HepG2 (cell line): ENCODE measurements at regions not wholly inside any gene's neighbourhood (a gene's known extent, or its start where the extent isn't known, plus 50 kb on each side); places are given as distances from the start of the nearest gene placed in this dataset.

Experiments used
- ATAC-seq: fragments of 200-7000 bp; cut with Tn5 transposase; 3 replicates; pipeline ENCODE4 v1.9.1; 2020; ENCODE audit warnings: mild to moderate bottlenecking, moderate library complexity
- BruUV-seq: library from RNA; stranded (reverse); fragments of 400-500 nt; replicated peaks from 2 replicates; lab custom pipeline; 2021; lab: Mats Ljungman, UMichigan
- CTCF ChIA-PET: fragments of 300-600 bp; formaldehyde crosslinking; extraction: SDS; loops from one replicate; lab custom pipeline; 2021; ENCODE audit warnings: low total read pairs, inconsistent platforms, low intra/inter-chr PET ratio; lab: Yijun Ruan, JAX
- POLR2A ChIA-PET: fragments of 350-600 bp; sonication (Branson Sonifier 250); formaldehyde crosslinking; loops from one replicate; lab custom pipeline; 2020; ENCODE audit warnings: antibody characterized with exemption, inconsistent platforms; lab: Yijun Ruan, JAX
- DNase-seq: peaks from one replicate; pipeline ENCODE4 v3.0.0-alpha.2; 2015; ENCODE audit warnings: low spot score
- FAIRE-seq: peaks from 3 replicates; lab custom pipeline; 2011; peaks lifted over from hg19 to GRCh38; lab: Jason Lieb, UNC
- H2AFZ ChIP-seq: one replicate; pipeline ENCODE4 v1.6.1; 2011; ENCODE audit warnings: low read length, inconsistent platforms
- H3K27ac ChIP-seq: fragments of 300-600 bp; 3 replicates; pipeline ENCODE4 v1.8.0; 2011; ENCODE audit warnings: mixed run types, mild to moderate bottlenecking, mixed read lengths, low read length, inconsistent platforms; ENCODE audit not compliant: insufficient read depth; ENCODE audit errors: extremely low read length
- H3K27me3 ChIP-seq, 2 experiments: fragments of 200-600 bp in 1 of 2; 2 replicates in 1 of 2; 3 replicates in 1 of 2; pipeline versions ENCODE4 v1.6.0 to v1.8.0; 2011; ENCODE audit warnings: low read length in 2 of 2, mild to moderate bottlenecking in 2 of 2, moderate library complexity in 2 of 2, inconsistent platforms in 1 of 2; ENCODE audit not compliant: insufficient read depth in 2 of 2, control insufficient read depth in 1 of 2
- H3K36me3 ChIP-seq, 2 experiments: fragments of 200-600 bp in 1 of 2; replicated peaks in 1 of 2; 2 replicates in 1 of 2; 3 replicates in 1 of 2; pipeline versions ENCODE4 v1.5.1 to v1.8.0; 2011; ENCODE audit warnings: low read length in 2 of 2, inconsistent platforms in 1 of 2; ENCODE audit not compliant: insufficient read depth in 2 of 2, control insufficient read depth in 1 of 2
- H3K4me1 ChIP-seq: 2 replicates; pipeline ENCODE4 v1.5.1; 2012; ENCODE audit warnings: low read length, inconsistent platforms; ENCODE audit not compliant: insufficient read depth
- H3K4me2 ChIP-seq: 2 replicates; pipeline ENCODE4 v1.6.0; 2011; ENCODE audit warnings: low read depth, low read length, inconsistent platforms
- H3K4me3 ChIP-seq, 3 experiments: fragments of 200-600 bp in 1 of 3; sonication (generic), shearing (Covaris generic) in 1 of 3; replicated peaks in 1 of 3; 2 replicates each; pipeline ENCODE4 v1.5.1; 2011 to 2016; ENCODE audit warnings: low read length in 3 of 3, inconsistent platforms in 2 of 3, low read depth in 2 of 3, mild to moderate bottlenecking in 2 of 3, control low read depth in 1 of 3, mixed read lengths in 1 of 3; ENCODE audit not compliant: insufficient read depth in 1 of 3
- H3K79me2 ChIP-seq: one replicate; pipeline ENCODE4 v1.6.1; 2011; ENCODE audit warnings: low read length, inconsistent platforms; ENCODE audit not compliant: insufficient read depth
- H3K9ac ChIP-seq: 2 replicates; pipeline ENCODE4 v1.6.0; 2011; ENCODE audit warnings: mild to moderate bottlenecking, low read depth, low read length, inconsistent platforms; ENCODE audit not compliant: insufficient read depth
- H3K9me3 ChIP-seq: 2 replicates; pipeline ENCODE4 v1.5.1; 2012; ENCODE audit warnings: mild to moderate bottlenecking, low read length
- H4K20me1 ChIP-seq: 2 replicates; pipeline ENCODE4 v1.6.0; 2011; ENCODE audit warnings: inconsistent platforms, mild to moderate bottlenecking, low read length, moderate library complexity; ENCODE audit not compliant: insufficient read depth
- ATF7-NPFF ChIP-seq: sonication (generic); formaldehyde crosslinking; IDR thresholded peaks from 2 replicates; pipeline ENCODE4 v1.8.1; 2023; ENCODE audit warnings: mild to moderate bottlenecking, low read depth, missing genetic modification reagents, moderate library complexity
- ATM ChIP-seq: fragments of 450-650 bp; IDR thresholded peaks from 2 replicates; pipeline ENCODE4 v1.7.1; 2017; ENCODE audit warnings: mild to moderate bottlenecking, borderline replicate concordance
- KMT2B ChIP-seq: IDR thresholded peaks from 2 replicates; pipeline ENCODE4 v1.6.1; 2016; ENCODE audit warnings: missing genetic modification reagents, missing compliant biosample characterization
- NFRKB ChIP-seq: fragments of 450-650 bp; IDR thresholded peaks from 2 replicates; pipeline ENCODE4 v1.6.1; 2017
- NFYB ChIP-seq: sonication (generic); formaldehyde crosslinking; IDR thresholded peaks from 2 replicates; pipeline ENCODE4 v1.4.0; 2020; ENCODE audit warnings: missing genetic modification reagents
- SOX6 ChIP-seq, 2 experiments: fragments of 450-650 bp in 1 of 2; sonication (generic) in 1 of 2; formaldehyde crosslinking in 1 of 2; IDR thresholded peaks; 2 replicates each; pipeline versions ENCODE4 v1.4.0 to v1.6.1; 2017 to 2020; ENCODE audit warnings: antibody characterized with exemption in 1 of 2, mild to moderate bottlenecking in 1 of 2, missing genetic modification reagents in 1 of 2
- THYN1 ChIP-seq: sonication (generic); formaldehyde crosslinking; IDR thresholded peaks from 2 replicates; pipeline ENCODE4 v1.8.1; 2023; ENCODE audit warnings: low read depth, mild to moderate bottlenecking, moderate library complexity, missing genetic modification reagents, borderline replicate concordance
- TOPORS ChIP-seq: sonication (generic); formaldehyde crosslinking; IDR thresholded peaks from 2 replicates; pipeline ENCODE4 v1.8.0; 2023; ENCODE audit warnings: mild to moderate bottlenecking, missing genetic modification reagents
- ZBTB38 ChIP-seq: sonication (generic); formaldehyde crosslinking; IDR thresholded peaks from 2 replicates; pipeline ENCODE4 v1.5.1; 2020; ENCODE audit warnings: mild to moderate bottlenecking, missing genetic modification reagents
- ZNF263 ChIP-seq: sonication (generic); formaldehyde crosslinking; IDR thresholded peaks from 2 replicates; pipeline ENCODE4 v1.4.0; 2020; ENCODE audit warnings: missing genetic modification reagents
- ZNF607 ChIP-seq: sonication (generic); formaldehyde crosslinking; IDR thresholded peaks from 2 replicates; pipeline ENCODE4 v1.5.1; 2020; ENCODE audit warnings: missing genetic modification reagents, mild to moderate bottlenecking, borderline replicate concordance
- ZNF761 ChIP-seq: sonication (generic); formaldehyde crosslinking; conservative IDR thresholded peaks from 2 replicates; pipeline ENCODE4 v1.4.0; 2020; ENCODE audit warnings: mild to moderate bottlenecking, missing genetic modification reagents
- ZSCAN22 ChIP-seq: sonication (generic); formaldehyde crosslinking; IDR thresholded peaks from 2 replicates; pipeline ENCODE4 v1.4.0; 2020; ENCODE audit warnings: mild to moderate bottlenecking, missing genetic modification reagents
- ZSCAN29 ChIP-seq: sonication (generic); formaldehyde crosslinking; conservative IDR thresholded peaks from 2 replicates; pipeline ENCODE4 v1.4.0; 2020; ENCODE audit warnings: mild to moderate bottlenecking, missing genetic modification reagents
- in situ Hi-C: cut with HindIII; loops from 2 replicates; pipeline ENCODE4 v1.10.0; 2017; ENCODE audit warnings: low pct_unique_long_range_greater_than_20kb; ENCODE audit not compliant: extremely low pct_ligation_motif_present
- intact Hi-C: fragments of 100-400 bp; cut with micrococcal nuclease; formaldehyde crosslinking; loops from one replicate; pipeline ENCODE4 v1.10.0; 2022; ENCODE audit not compliant: unreplicated experiment
- TF ChIP-seq, protein P1 (sequence below): sonication (generic); formaldehyde crosslinking; IDR thresholded peaks from 2 replicates; pipeline ENCODE4 v1.9.0; 2021; ENCODE audit warnings: missing genetic modification reagents, borderline replicate concordance
- TF ChIP-seq, protein P2 (sequence below): sonication (generic); formaldehyde crosslinking; IDR thresholded peaks from 2 replicates; pipeline ENCODE4 v1.9.0; 2021; ENCODE audit warnings: missing genetic modification reagents, borderline replicate concordance

DNA sequence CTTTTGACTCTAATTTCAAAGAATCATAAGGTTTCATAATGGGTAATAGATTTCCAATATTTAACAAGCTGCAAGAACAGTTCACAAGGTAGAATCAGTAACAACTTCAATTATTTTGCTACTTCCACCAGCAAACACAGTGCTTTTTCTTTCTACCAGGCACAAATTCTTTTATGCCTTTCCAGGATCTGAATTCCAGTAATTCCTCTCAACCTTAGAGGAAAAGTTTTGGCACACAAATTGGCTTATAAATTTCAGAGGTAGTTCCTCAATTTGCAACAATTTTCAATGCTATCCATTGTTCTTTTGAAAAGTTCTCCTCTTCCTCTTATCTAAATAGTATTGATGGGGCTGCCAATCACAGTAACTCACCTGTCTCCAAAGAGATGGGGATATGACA is 665.4 kb upstream of the PHF14 start:
- Histone ChIP-seq H3K36me3 (no peaks in the 10 kb centered on the region), H3K9ac (no peak overlapping the region), H3K27ac (no peak overlapping the region), H3K4me1 (no peaks in the 10 kb centered on the region), H3K27me3 (no peaks in the 10 kb centered on the region), H2AFZ (no peak overlapping the region), H3K9me3 (peaks cover 79% of the 10 kb centered on the region), H4K20me1 (no peaks in the 10 kb centered on the region), H3K4me3 (no peak overlapping the region), H3K4me2 (no peak overlapping the region), H3K79me2 (no peaks in the 10 kb centered on the region)
- TF ChIP-seq ZNF263 (CRISPR knock-in tag), result no peak
- no peak for TF ChIP-seq NFYB (CRISPR knock-in tag)
- TF ChIP-seq ATF7-NPFF (CRISPR knock-in tag), result no peak
- no peak for TF ChIP-seq ZSCAN29 (CRISPR knock-in tag)
- TF ChIP-seq NFRKB, result no peak
- TF ChIP-seq, protein P1, sequence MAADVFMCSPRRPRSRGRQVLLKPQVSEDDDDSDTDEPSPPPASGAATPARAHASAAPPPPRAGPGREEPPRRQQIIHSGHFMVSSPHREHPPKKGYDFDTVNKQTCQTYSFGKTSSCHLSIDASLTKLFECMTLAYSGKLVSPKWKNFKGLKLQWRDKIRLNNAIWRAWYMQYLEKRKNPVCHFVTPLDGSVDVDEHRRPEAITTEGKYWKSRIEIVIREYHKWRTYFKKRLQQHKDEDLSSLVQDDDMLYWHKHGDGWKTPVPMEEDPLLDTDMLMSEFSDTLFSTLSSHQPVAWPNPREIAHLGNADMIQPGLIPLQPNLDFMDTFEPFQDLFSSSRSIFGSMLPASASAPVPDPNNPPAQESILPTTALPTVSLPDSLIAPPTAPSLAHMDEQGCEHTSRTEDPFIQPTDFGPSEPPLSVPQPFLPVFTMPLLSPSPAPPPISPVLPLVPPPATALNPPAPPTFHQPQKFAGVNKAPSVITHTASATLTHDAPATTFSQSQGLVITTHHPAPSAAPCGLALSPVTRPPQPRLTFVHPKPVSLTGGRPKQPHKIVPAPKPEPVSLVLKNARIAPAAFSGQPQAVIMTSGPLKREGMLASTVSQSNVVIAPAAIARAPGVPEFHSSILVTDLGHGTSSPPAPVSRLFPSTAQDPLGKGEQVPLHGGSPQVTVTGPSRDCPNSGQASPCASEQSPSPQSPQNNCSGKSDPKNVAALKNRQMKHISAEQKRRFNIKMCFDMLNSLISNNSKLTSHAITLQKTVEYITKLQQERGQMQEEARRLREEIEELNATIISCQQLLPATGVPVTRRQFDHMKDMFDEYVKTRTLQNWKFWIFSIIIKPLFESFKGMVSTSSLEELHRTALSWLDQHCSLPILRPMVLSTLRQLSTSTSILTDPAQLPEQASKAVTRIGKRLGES (CRISPR knock-in tag), result no peak
- no peak for TF ChIP-seq ZNF761
- no peak for TF ChIP-seq ZNF607 (CRISPR knock-in tag)
- no peak for TF ChIP-seq ZSCAN22
- TF ChIP-seq KMT2B (CRISPR knock-in tag), result no peak
- TF ChIP-seq SOX6 (IDR thresholded peaks at IDR 0.05), result no peak
- TF ChIP-seq SOX6 (CRISPR knock-in tag; IDR thresholded peaks at IDR 0.05), result no peak
- TF ChIP-seq, protein P2, sequence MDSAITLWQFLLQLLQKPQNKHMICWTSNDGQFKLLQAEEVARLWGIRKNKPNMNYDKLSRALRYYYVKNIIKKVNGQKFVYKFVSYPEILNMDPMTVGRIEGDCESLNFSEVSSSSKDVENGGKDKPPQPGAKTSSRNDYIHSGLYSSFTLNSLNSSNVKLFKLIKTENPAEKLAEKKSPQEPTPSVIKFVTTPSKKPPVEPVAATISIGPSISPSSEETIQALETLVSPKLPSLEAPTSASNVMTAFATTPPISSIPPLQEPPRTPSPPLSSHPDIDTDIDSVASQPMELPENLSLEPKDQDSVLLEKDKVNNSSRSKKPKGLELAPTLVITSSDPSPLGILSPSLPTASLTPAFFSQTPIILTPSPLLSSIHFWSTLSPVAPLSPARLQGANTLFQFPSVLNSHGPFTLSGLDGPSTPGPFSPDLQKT, result no peak
- TF ChIP-seq ZBTB38 (CRISPR knock-in tag), result no peak
- no peak for TF ChIP-seq ATM
- no peak for TF ChIP-seq TOPORS
- no peak for TF ChIP-seq THYN1 (CRISPR knock-in tag)
- ATAC-seq, result no peak
- in situ Hi-C loops (no loop called here), intact Hi-C loops (no loop called here)
- DNase-seq, result no peak
- FAIRE-seq, result no peak
- ChIA-PET POLR2A (no interaction called here), CTCF (no interaction called here)
- BruUV-seq, result no TSS peak
